ENCODE measurements at regions not wholly inside any gene's neighbourhood (a gene's known extent, or its start where the extent isn't known, plus 50 kb on each side); places are given as distances from the start of the nearest gene placed in this dataset.

DNA sequence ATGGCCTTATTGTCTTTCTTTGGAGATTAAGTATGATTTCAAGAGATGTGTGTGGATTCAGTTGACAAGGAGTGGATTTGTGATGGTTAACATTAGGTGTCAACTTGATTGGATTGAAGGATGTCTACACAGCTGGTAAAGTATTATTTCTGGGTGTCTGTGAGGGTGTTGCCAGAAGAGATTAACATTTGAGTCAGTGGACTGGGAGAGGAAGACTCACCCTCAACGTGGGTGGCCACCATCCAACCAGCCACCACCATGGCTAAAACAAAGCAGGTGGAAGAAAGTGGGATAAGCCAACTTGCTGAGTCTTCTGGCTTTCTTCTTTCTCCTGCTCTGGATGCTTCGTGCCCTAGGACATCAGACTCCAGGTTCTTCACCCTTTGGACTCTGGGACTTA lies 76.1 kb downstream of the GPR37 start:
- TF ChIP-seq GABPA (IDR thresholded peaks at IDR 0.05; ENCODE audit: low read depth) (no peak), POLR2AphosphoS5 (IDR thresholded peaks at IDR 0.05; ENCODE audit: low read depth) (no peak), SPI1 (IDR thresholded peaks at IDR 0.05; ENCODE audit: borderline replicate concordance, low read depth) (no peak)
- TF ChIP-seq, protein P1, sequence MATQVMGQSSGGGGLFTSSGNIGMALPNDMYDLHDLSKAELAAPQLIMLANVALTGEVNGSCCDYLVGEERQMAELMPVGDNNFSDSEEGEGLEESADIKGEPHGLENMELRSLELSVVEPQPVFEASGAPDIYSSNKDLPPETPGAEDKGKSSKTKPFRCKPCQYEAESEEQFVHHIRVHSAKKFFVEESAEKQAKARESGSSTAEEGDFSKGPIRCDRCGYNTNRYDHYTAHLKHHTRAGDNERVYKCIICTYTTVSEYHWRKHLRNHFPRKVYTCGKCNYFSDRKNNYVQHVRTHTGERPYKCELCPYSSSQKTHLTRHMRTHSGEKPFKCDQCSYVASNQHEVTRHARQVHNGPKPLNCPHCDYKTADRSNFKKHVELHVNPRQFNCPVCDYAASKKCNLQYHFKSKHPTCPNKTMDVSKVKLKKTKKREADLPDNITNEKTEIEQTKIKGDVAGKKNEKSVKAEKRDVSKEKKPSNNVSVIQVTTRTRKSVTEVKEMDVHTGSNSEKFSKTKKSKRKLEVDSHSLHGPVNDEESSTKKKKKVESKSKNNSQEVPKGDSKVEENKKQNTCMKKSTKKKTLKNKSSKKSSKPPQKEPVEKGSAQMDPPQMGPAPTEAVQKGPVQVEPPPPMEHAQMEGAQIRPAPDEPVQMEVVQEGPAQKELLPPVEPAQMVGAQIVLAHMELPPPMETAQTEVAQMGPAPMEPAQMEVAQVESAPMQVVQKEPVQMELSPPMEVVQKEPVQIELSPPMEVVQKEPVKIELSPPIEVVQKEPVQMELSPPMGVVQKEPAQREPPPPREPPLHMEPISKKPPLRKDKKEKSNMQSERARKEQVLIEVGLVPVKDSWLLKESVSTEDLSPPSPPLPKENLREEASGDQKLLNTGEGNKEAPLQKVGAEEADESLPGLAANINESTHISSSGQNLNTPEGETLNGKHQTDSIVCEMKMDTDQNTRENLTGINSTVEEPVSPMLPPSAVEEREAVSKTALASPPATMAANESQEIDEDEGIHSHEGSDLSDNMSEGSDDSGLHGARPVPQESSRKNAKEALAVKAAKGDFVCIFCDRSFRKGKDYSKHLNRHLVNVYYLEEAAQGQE (IDR thresholded peaks at IDR 0.05; ENCODE audit: insufficient replicate concordance, low read depth), result no peak
- TF ChIP-seq, protein P2, sequence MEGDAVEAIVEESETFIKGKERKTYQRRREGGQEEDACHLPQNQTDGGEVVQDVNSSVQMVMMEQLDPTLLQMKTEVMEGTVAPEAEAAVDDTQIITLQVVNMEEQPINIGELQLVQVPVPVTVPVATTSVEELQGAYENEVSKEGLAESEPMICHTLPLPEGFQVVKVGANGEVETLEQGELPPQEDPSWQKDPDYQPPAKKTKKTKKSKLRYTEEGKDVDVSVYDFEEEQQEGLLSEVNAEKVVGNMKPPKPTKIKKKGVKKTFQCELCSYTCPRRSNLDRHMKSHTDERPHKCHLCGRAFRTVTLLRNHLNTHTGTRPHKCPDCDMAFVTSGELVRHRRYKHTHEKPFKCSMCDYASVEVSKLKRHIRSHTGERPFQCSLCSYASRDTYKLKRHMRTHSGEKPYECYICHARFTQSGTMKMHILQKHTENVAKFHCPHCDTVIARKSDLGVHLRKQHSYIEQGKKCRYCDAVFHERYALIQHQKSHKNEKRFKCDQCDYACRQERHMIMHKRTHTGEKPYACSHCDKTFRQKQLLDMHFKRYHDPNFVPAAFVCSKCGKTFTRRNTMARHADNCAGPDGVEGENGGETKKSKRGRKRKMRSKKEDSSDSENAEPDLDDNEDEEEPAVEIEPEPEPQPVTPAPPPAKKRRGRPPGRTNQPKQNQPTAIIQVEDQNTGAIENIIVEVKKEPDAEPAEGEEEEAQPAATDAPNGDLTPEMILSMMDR (IDR thresholded peaks at IDR 0.05; ENCODE audit: insufficient read depth, low read length), result no peak
- H3K27ac ChIP-seq (replicated peaks), result no peak overlapping the region
- H3K4me3 ChIP-seq (replicated peaks; ENCODE audit: insufficient read depth, low read length), result no peak overlapping the region
- DNase-seq (ENCODE audit: low read depth in 1 of 2, low spot score in 1 of 2), result no peak
- H3K27me3 ChIP-seq (ENCODE audit: insufficient read depth, poor library complexity, severe bottlenecking), result no peaks in the 10 kb centered on the region

DNA sequence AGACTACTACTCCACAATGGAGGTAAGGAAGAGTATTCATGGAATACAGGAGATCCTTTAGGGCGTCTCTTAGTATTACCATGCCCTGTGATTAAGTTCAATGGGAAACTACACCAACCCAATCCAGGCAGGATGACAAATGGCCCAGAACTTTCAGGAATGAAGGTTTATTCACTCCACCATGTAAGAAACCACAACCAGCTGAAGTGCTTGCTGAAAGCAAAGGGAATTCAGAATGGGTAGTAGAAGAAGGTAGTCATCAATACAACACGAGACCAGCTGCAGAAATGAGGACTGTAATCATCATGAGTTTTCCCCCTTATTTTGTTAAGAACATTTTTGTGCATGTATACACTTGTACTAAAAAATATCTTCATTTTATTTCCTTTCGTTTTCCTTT lies 76.6 kb downstream of the GPR37 start:
- H3K27me3 ChIP-seq (ENCODE audit: insufficient read depth, poor library complexity, severe bottlenecking), result no peaks in the 10 kb centered on the region
- H3K4me3 ChIP-seq (replicated peaks; ENCODE audit: insufficient read depth, low read length), result no peak overlapping the region
- DNase-seq (ENCODE audit: low read depth in 1 of 2, low spot score in 1 of 2), result no peak
- TF ChIP-seq POLR2AphosphoS5 (IDR thresholded peaks at IDR 0.05; ENCODE audit: low read depth) (no peak), SPI1 (IDR thresholded peaks at IDR 0.05; ENCODE audit: borderline replicate concordance, low read depth) (no peak), GABPA (IDR thresholded peaks at IDR 0.05; ENCODE audit: low read depth) (no peak)
- TF ChIP-seq, protein P2 (IDR thresholded peaks at IDR 0.05; ENCODE audit: insufficient read depth, low read length), result no peak
- TF ChIP-seq, protein P1 (IDR thresholded peaks at IDR 0.05; ENCODE audit: insufficient replicate concordance, low read depth), result no peak
- no peak overlapping the region for H3K27ac ChIP-seq (replicated peaks)

DNA sequence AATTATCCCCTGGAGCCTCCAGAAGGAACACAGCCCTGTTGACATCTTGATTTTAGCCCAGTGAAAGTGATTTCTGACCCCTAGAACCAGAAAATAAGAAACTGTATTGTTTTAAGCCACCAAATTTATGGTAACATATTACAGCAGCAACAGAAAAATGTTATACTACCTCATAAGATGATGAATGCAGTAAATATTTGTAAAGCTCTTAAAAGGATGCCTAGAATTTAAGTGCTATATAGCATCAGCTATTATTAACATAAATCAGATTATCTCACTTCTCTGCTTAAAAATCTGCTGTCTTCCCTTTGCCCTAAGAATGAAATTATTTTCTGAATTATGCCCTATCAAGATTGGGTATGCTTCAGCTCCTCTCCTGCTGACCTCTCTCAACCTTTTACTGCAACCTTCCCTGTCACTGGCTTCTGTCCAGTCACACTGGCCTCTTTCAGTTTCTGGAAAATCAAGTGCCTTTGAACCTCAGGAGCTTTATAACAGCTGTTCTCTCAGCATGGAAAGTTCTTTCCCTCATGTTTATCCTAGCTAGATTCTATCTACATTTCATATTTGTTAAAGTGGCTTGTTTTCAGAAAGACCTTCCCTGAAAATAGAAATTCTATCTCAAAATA lies 78.9 kb downstream of the GPR37 start:
- no peaks in the 10 kb centered on the region for H3K27me3 ChIP-seq (ENCODE audit: insufficient read depth, poor library complexity, severe bottlenecking)
- no peak overlapping the region for H3K27ac ChIP-seq (replicated peaks)
- no peak overlapping the region for H3K4me3 ChIP-seq (replicated peaks; ENCODE audit: insufficient read depth, low read length)
- DNase-seq (ENCODE audit: low read depth in 1 of 2, low spot score in 1 of 2), result no peak
- TF ChIP-seq SPI1 (IDR thresholded peaks at IDR 0.05; ENCODE audit: borderline replicate concordance, low read depth) (no peak), POLR2AphosphoS5 (IDR thresholded peaks at IDR 0.05; ENCODE audit: low read depth) (no peak), GABPA (IDR thresholded peaks at IDR 0.05; ENCODE audit: low read depth) (no peak)
- TF ChIP-seq, protein P2 (IDR thresholded peaks at IDR 0.05; ENCODE audit: insufficient read depth, low read length), result no peak
- TF ChIP-seq, protein P1 (IDR thresholded peaks at IDR 0.05; ENCODE audit: insufficient replicate concordance, low read depth), result no peak

All from HL-60 (cell line).